Stimulated activated naive CD8-positive, alpha-beta T cell treated with anti-CD3 and anti-CD28 coated beads, Interleukin-15, Interleukin-2, amounts not matched to agents 100 U/mL and 50 U/mL, for 24 hours (primary cell): ENCODE measurements at regions not wholly inside any gene's neighbourhood (a gene's known extent, or its start where the extent isn't known, plus 50 kb on each side); places are given as distances from the start of the nearest gene placed in this dataset.

Experiments used
- ATAC-seq: fragments of 150-1000 bp; cut with Tn5 transposase; one replicate; pipeline ENCODE4 v1.10.0; 2021
- DNase-seq: peaks from one replicate; pipeline ENCODE4 v3.0.0; 2021

GRCh38 chr9:2317591-2317990 lies 302.4 kb downstream of the SMARCA2 start:
- ATAC-seq: no peak
- no peak for DNase-seq

- DNase-seq: no peak
- ATAC-seq: no peak
These were observed 302.2 kb upstream of the VLDLR start for GRCh38 chr9:2319421-2319820.

- DNase-seq: no peak
- ATAC-seq: no peak
These were observed 301.5 kb upstream of the VLDLR start for GRCh38 chr9:2320114-2320513.

- ATAC-seq (no peak), DNase-seq (no peak)
These were observed 301.0 kb upstream of the VLDLR start for GRCh38 chr9:2320632-2321031.

GRCh38 chr9:2321523-2322148 lies 300.0 kb upstream of the VLDLR start:
- DNase-seq (no peak), ATAC-seq (no peak)

- no peak for ATAC-seq
- DNase-seq: no peak
These were observed 296.8 kb upstream of the VLDLR start for GRCh38 chr9:2324742-2325141.

GRCh38 chr9:2332663-2333062 lies 288.9 kb upstream of the VLDLR start:
- DNase-seq (no peak), ATAC-seq (no peak)

GRCh38 chr9:2335260-2335659 lies 286.3 kb upstream of the VLDLR start:
- DNase-seq (no peak), ATAC-seq (no peak)

- DNase-seq (no peak), ATAC-seq (no peak)
These were observed 285.5 kb upstream of the VLDLR start for GRCh38 chr9:2336055-2336454.

- DNase-seq (no peak), ATAC-seq (no peak)
These were observed 284.5 kb upstream of the VLDLR start for GRCh38 chr9:2337131-2337530.

- ATAC-seq (no peak), DNase-seq (no peak)
These were observed 284.0 kb upstream of the VLDLR start for GRCh38 chr9:2337627-2338026.

- no peak for DNase-seq
- ATAC-seq: no peak
These were observed 282.7 kb upstream of the VLDLR start for GRCh38 chr9:2338777-2339365.

GRCh38 chr9:2339416-2339815 lies 282.2 kb upstream of the VLDLR start:
- ATAC-seq: no peak
- DNase-seq: no peak

- ATAC-seq (no peak), DNase-seq (no peak)
These were observed 281.4 kb upstream of the VLDLR start for GRCh38 chr9:2340046-2340760.

- no peak for ATAC-seq
- DNase-seq: no peak
These were observed 280.5 kb upstream of the VLDLR start for GRCh38 chr9:2341126-2341525.

GRCh38 chr9:2341956-2342355 lies 279.6 kb upstream of the VLDLR start:
- ATAC-seq (no peak), DNase-seq (no peak)

GRCh38 chr9:2343756-2344155 lies 277.8 kb upstream of the VLDLR start:
- no peak for ATAC-seq
- no peak for DNase-seq

- DNase-seq: no peak
- ATAC-seq: no peak
These were observed 277.2 kb upstream of the VLDLR start for GRCh38 chr9:2344436-2344835.

- no peak for ATAC-seq
- DNase-seq: no peak
These were observed 276.6 kb upstream of the VLDLR start for GRCh38 chr9:2345013-2345412.

- no peak for DNase-seq
These were observed 275.2 kb upstream of the VLDLR start for GRCh38 chr9:2346277-2346913.

GRCh38 chr9:2351324-2351723 lies 270.3 kb upstream of the VLDLR start:
- ATAC-seq: no peak
- no peak for DNase-seq

More at GRCh38 chr9:2346277-2346913, 275.2 kb upstream of the VLDLR start:
- ATAC-seq: no peak

- no peak for ATAC-seq
- DNase-seq: no peak
These were observed 267.4 kb upstream of the VLDLR start for GRCh38 chr9:2354216-2354615.
